Activated naive CD4-positive, alpha-beta T cell treated with anti-CD3 and anti-CD28 coated beads, Interleukin-2, amount 10 ng/mL, durations not matched to agents 7 days and 5 days (primary cell): ENCODE measurements at regions not wholly inside any gene's neighbourhood (a gene's known extent, or its start where the extent isn't known, plus 50 kb on each side); places are given as distances from the start of the nearest gene placed in this dataset.

Source experiments
- CTCF ChIA-PET: fragments of 350-600 bp; sonication (Branson Sonifier 250); formaldehyde crosslinking; loops from one replicate; lab custom pipeline; 2021; ENCODE audit warnings: antibody characterized with exemption; lab: Charles Lee
- DNase-seq: peaks from one replicate; pipeline ENCODE4 v3.0.0-alpha.2; 2020
- H3K27ac Mint-ChIP-seq: one replicate; pipeline ENCODE4 v1.8.0; 2021; ENCODE audit warnings: mild to moderate bottlenecking, moderate library complexity, mixed read lengths
- H3K27me3 Mint-ChIP-seq: one replicate; pipeline ENCODE4 v1.8.0; 2021; ENCODE audit warnings: mild to moderate bottlenecking, mixed read lengths
- H3K36me3 Mint-ChIP-seq: one replicate; pipeline ENCODE4 v1.8.0; 2021; ENCODE audit warnings: mixed read lengths
- H3K4me1 Mint-ChIP-seq: one replicate; pipeline ENCODE4 v1.8.0; 2021; ENCODE audit warnings: mixed read lengths
- H3K4me3 Mint-ChIP-seq: one replicate; pipeline ENCODE4 v1.8.0; 2021; ENCODE audit warnings: mild to moderate bottlenecking, moderate library complexity, mixed read lengths
- H3K9me3 Mint-ChIP-seq: one replicate; pipeline ENCODE4 v1.8.0; 2021; ENCODE audit warnings: mixed read lengths

- Mint-ChIP-seq H3K4me3 (no peak overlapping the region), H3K9me3 (peaks cover 6% of the 10 kb centered on the region), H3K27me3 (no peaks in the 10 kb centered on the region), H3K27ac (no peak overlapping the region), H3K36me3 (peaks cover 7% of the 10 kb centered on the region), H3K4me1 (no peaks in the 10 kb centered on the region)
- CTCF ChIA-PET, result no interaction called here
- DNase-seq, result no peak
Observed at GRCh38 chr22:49617866-49618676, 209.6 kb downstream of the BRD1 start.

DNA sequence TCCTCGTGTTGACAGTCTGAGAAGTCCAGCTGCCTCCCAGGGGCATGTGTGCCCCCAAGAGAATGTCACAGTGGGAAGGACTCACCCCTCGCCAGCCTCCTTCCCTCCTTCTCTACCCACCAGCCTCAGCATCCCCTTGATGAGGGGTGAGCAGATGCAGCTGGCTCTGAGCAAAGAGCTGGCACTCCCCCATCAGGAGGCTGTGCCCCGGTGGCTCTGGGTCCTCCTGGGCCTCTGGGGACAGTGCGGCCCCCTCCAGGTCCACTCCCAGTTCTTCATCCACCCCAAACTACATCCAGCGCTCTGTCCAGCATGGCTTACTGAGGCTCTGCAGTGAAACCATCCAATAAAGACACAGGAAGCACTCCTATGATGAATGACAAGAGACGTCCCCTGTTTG lies 210.4 kb downstream of the BRD1 start:
- CTCF ChIA-PET, result no interaction called here
- no peaks in the 10 kb centered on the region for H3K4me1 Mint-ChIP-seq
- H3K36me3 Mint-ChIP-seq, result peaks cover 11% of the 10 kb centered on the region
- H3K9me3 Mint-ChIP-seq, result peaks cover 11% of the 10 kb centered on the region
- no peak for DNase-seq
- no peak overlapping the region for H3K4me3 Mint-ChIP-seq
- no peaks in the 10 kb centered on the region for H3K27me3 Mint-ChIP-seq
- no peak overlapping the region for H3K27ac Mint-ChIP-seq

GRCh38 chr22:49616356-49617231 lies 211.1 kb downstream of the BRD1 start:
- no peak overlapping the region for H3K4me3 Mint-ChIP-seq
- CTCF ChIA-PET, result no interaction called here
- DNase-seq, result no peak
- H3K4me1 Mint-ChIP-seq, result no peaks in the 10 kb centered on the region
- peaks cover 11% of the 10 kb centered on the region for H3K9me3 Mint-ChIP-seq
- H3K27me3 Mint-ChIP-seq, result no peaks in the 10 kb centered on the region
- H3K36me3 Mint-ChIP-seq, result peaks cover 11% of the 10 kb centered on the region
- no peak overlapping the region for H3K27ac Mint-ChIP-seq

GRCh38 chr22:49614966-49615965 lies 212.4 kb downstream of the BRD1 start:
- Mint-ChIP-seq H3K27ac (no peak overlapping the region), H3K4me3 (no peak overlapping the region), H3K9me3 (peaks cover 16% of the 10 kb centered on the region), H3K27me3 (no peaks in the 10 kb centered on the region), H3K4me1 (no peaks in the 10 kb centered on the region), H3K36me3 (peaks cover 13% of the 10 kb centered on the region)
- CTCF ChIA-PET, result no interaction called here
- no peak for DNase-seq

DNA sequence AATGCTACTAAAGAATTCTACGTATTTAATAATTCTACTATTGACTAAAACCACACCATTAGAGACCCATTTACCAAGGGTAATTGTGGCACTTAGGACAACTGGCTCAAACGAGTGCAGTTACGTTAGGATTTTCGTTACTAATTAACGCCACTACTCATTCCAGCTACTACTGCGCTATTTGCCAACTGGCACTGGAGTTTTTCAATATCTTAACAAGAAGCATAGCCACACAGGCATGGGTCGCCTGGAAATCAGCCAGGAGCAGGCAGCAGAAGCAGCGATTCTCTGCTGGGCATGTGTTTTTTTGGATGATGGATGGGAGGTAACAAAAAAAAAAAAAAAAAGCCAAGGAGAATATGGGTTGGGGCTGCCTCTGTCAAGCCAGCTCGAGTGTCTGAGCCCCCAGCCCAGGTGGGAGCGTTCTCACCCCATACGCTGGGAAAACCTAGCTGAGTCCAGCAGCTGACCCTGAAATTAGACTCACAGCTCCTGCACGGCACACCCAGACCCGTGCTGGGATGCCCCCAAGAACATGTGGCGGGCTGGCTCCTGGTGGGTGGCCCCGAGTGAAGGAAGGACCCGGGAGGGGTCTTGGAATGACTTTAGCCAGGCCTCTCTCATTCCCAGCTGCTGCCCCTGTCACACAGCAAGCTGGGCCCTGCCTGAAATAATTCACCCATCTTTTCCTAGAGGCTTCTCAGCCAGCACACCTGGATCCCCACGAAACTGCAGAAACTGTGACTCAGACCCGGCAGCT lies 214.0 kb downstream of the BRD1 start:
- Mint-ChIP-seq H3K27ac (no peak overlapping the region), H3K27me3 (no peaks in the 10 kb centered on the region), H3K4me3 (no peak overlapping the region), H3K36me3 (peaks cover 17% of the 10 kb centered on the region), H3K9me3 (peaks cover 17% of the 10 kb centered on the region), H3K4me1 (no peaks in the 10 kb centered on the region)
- CTCF ChIA-PET, result no interaction called here
- DNase-seq, result no peak

DNA sequence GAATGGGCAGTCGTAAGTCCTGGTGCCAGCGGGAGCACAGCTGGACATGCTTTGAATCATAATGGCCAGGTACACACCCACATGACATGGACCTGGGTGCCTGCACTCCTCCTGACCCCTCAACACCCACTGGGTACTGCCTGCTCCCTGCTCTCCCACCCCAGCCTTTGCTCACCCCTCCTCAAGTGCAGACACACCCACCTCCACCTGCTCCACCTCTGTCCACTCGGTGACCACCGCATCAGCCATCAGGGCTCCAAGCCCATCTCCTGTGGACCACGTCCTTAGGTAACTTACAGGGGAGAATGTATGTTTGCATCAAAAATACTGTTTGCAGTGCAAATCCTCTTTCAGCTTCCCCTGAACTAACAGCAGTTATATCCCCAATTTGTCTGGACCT lies 214.6 kb downstream of the BRD1 start:
- no peaks in the 10 kb centered on the region for H3K27me3 Mint-ChIP-seq
- H3K36me3 Mint-ChIP-seq, result peaks cover 19% of the 10 kb centered on the region
- CTCF ChIA-PET, result no interaction called here
- DNase-seq, result no peak
- no peak overlapping the region for H3K27ac Mint-ChIP-seq
- no peaks in the 10 kb centered on the region for H3K4me1 Mint-ChIP-seq
- H3K9me3 Mint-ChIP-seq, result peaks cover 20% of the 10 kb centered on the region
- no peak overlapping the region for H3K4me3 Mint-ChIP-seq

- Mint-ChIP-seq H3K9me3 (peaks cover 34% of the 10 kb centered on the region), H3K27ac (no peak overlapping the region), H3K36me3 (peaks cover 23% of the 10 kb centered on the region), H3K27me3 (no peaks in the 10 kb centered on the region), H3K4me3 (no peak overlapping the region), H3K4me1 (no peaks in the 10 kb centered on the region)
- no peak for DNase-seq
- CTCF ChIA-PET, result no interaction called here
Observed at GRCh38 chr22:49609207-49609876, 218.3 kb downstream of the BRD1 start.

DNA sequence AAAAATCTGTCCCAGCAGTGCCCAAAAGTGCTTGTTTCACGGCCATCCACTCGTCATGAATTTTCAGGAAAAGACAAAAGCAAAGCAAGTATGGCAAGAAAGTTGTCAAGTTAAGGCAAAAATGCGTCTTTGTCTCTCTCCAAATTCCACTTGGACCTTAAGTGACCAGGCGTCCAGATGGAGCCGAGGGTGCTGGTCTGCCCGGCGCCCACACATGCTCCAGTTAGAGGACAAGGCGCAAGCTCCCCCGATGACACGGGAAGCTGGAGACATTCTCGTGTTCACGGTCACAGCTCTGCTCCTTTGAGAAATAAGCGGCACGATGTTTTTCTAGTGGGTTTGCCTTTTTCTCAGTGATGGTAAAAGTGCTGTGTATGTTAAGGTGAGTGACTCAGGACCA lies 219.0 kb downstream of the BRD1 start:
- no peak overlapping the region for H3K27ac Mint-ChIP-seq
- peaks cover 23% of the 10 kb centered on the region for H3K36me3 Mint-ChIP-seq
- peaks cover 40% of the 10 kb centered on the region for H3K9me3 Mint-ChIP-seq
- H3K27me3 Mint-ChIP-seq, result no peaks in the 10 kb centered on the region
- no peak overlapping the region for H3K4me3 Mint-ChIP-seq
- DNase-seq, result no peak
- CTCF ChIA-PET, result no interaction called here
- H3K4me1 Mint-ChIP-seq, result no peaks in the 10 kb centered on the region

DNA sequence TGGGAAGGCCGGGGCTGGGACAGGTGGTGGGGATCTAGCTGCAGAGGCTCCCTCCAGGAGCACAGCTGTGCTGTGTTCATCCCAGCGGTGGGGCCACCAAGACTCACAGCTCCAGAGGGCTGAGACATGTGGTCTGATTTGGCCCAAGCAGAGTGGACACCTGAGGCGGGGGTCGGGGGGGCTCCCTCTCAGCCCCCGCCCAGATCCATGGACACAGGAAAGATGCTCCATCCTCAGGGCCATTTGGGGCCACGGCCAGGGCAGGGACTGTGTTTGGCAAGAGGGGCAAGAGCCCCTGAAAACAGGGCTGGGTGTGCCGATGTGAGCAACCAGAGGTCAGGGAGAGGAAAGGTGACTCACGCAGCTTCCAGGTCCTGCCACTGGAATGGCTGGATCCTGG lies 219.4 kb downstream of the BRD1 start:
- no peaks in the 10 kb centered on the region for H3K4me1 Mint-ChIP-seq
- peaks cover 38% of the 10 kb centered on the region for H3K9me3 Mint-ChIP-seq
- peaks cover 23% of the 10 kb centered on the region for H3K36me3 Mint-ChIP-seq
- H3K27ac Mint-ChIP-seq, result no peak overlapping the region
- no peak overlapping the region for H3K4me3 Mint-ChIP-seq
- no peak for DNase-seq
- CTCF ChIA-PET, result no interaction called here
- no peaks in the 10 kb centered on the region for H3K27me3 Mint-ChIP-seq

DNA sequence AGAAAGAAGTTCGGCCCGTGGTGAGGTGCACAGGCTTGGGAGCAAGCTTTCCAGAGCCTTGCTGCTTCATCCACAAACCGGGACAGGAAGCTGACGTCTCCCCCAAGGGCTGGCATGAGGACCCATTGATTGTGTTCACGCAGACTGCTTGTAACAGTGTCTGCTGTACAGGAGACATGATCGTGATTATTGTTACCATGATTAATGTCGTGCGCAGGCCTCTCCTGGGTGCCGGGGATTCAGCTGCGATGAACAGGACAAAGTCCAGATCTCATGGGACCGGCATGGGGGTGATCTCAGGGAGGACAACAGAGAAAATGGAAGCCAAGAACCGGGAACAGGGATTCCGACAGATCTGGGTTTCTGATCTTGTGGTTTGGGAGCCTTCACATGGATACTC lies 219.9 kb downstream of the BRD1 start:
- Mint-ChIP-seq H3K27ac (no peak overlapping the region), H3K9me3 (peaks cover 36% of the 10 kb centered on the region), H3K36me3 (peaks cover 22% of the 10 kb centered on the region), H3K4me1 (no peaks in the 10 kb centered on the region), H3K27me3 (no peaks in the 10 kb centered on the region), H3K4me3 (no peak overlapping the region)
- no peak for DNase-seq
- CTCF ChIA-PET, result no interaction called here

DNA sequence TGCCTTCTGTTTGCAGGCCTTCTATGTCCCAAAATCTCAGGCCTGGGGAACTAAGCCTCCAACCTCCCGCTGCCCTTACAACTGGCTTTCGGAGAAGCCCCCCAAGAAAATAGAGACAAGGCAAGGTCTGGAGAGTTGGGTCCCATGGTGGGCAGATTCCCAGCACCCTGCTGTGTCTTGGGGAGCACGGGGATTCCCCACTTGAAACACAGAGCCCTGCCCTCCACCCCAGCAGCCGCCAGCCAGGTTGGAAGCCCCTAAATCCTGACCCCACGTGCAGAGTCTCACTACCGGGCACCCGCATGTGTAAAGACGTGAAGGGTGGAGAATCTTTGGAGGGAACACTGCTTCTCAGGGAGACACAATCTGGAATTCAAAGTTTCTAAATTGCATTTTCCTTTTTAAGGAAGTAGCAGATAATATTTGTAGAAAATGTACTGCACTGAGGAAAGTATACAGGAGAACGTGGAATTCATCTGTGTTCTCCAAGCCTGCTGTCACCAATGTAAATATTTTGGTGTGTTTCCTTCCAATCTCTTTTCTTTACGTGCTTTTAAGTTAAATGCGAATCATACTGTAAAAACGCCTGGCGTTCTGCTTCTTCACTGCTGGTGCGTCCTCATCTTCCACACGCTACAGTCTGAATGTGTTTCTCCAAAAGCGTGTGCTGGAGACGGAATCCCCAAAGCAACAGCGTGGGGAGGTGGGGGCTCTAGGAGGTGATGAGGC lies 220.9 kb downstream of the BRD1 start:
- no peak overlapping the region for H3K27ac Mint-ChIP-seq
- H3K4me3 Mint-ChIP-seq, result no peak overlapping the region

GRCh38 chr22:49604732-49605302 lies 222.9 kb downstream of the BRD1 start:
- CTCF ChIA-PET, result no interaction called here
- no peak overlapping the region for H3K27ac Mint-ChIP-seq
- peaks cover 27% of the 10 kb centered on the region for H3K9me3 Mint-ChIP-seq
- H3K27me3 Mint-ChIP-seq, result no peaks in the 10 kb centered on the region
- no peak overlapping the region for H3K4me3 Mint-ChIP-seq
- peaks cover 20% of the 10 kb centered on the region for H3K36me3 Mint-ChIP-seq
- peaks cover 8% of the 10 kb centered on the region for H3K4me1 Mint-ChIP-seq
- no peak for DNase-seq

More for the DNA sequence above, 220.9 kb downstream of the BRD1 start:
- no peak for DNase-seq
- CTCF ChIA-PET, result no interaction called here
- Mint-ChIP-seq H3K4me1 (no peaks in the 10 kb centered on the region), H3K36me3 (peaks cover 21% of the 10 kb centered on the region), H3K27me3 (no peaks in the 10 kb centered on the region), H3K9me3 (peaks cover 33% of the 10 kb centered on the region)
